Esophagus mucosa (tissue), 1 donor: ENCODE measurements at regions not wholly inside any gene's neighbourhood (a gene's known extent, or its start where the extent isn't known, plus 50 kb on each side); places are given as distances from the start of the nearest gene placed in this dataset.

Source experiments
- ATAC-seq: fragments of 200-7000 bp; cut with Tn5 transposase; one replicate; pipeline ENCODE4 v1.9.1; 2020
- donor health status: DM: yes; HTN: yes; CAD: no.

DNA sequence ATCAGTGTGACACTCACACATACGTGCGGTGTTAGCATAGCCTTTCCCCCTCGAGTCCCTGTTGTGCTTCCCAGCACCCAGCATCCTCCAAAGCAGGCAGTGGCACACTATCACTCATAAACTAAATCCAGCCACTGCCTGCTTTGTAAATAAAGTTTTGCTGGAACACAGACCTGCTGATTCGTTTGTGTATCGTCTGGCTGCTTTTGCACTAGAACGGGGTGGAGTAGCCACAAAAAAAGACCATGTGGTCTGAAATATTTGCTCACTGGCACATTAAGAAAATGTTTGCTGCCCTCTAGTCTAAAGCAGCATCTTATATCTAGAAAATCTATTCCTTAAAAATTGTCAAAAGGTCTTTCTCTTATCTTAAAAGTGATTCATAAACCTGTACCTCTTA is 341.2 kb upstream of the ZFHX3 start:
- ATAC-seq = no peak

DNA sequence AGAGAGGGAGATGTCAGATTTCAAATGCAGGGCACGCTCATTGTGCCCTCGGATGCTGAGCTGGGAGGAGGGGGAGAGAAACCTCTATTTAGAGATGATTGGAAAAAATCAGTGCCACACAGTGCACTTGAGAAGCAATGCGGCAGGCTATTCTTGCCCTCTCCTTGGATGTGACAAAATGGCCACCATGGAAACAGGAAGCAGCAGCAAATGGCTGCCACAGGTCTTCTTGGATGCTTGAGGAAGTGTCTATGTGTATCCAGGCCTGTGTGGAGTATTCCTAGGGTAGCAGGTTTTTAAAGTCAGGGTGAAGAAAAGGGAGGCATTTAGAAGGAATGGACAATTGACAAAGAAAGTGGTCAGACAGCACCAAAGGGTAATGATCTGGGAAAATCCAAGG is 340.1 kb upstream of the ZFHX3 start:
- no peak for ATAC-seq

DNA sequence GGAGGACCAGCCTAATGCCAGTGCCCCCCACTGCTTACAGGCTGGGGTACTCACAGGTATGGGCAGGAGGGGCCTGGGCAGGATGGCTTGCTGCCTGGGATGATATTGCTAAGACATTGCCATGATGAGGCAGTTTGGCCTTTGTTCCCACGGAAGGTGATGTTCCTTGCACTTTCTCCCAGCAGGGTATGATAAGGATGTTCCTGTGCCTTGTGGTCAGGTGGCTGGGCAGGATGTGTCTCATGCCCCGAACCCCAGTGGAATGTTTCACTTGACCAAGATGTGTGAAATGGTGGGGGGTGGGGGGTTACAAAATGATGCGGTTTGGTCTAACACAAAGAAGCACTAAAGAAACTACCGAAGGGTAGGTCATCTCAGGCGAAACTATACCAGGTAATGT is 337.8 kb upstream of the ZFHX3 start:
- no peak for ATAC-seq

DNA sequence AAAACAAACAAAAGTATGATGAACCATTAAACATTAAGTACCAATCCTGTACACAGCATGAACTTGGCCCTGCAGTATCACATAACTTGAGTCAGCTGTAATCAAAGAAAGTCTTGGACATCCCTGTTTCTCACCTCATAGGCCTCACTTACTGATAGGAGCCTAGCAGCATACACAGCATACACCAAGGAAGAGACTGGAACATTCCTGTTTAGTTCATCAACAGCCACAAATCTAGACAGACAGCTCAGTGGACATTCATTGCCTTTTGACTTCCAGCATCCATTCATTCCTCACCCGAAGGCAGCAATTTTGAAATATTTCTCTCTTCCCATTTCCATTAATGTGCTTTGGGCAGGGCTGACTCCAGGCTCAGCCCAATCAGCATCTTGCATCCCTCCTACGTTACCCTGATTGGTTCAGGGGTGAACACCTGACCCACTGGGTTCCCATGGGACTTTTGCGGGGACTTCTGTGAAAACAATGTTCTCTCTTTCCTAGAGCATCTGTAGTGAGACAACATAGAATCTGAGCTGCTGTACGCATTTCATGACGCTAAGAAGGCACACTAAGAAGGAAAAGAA is 336.7 kb upstream of the ZFHX3 start:
- ATAC-seq = no peak

DNA sequence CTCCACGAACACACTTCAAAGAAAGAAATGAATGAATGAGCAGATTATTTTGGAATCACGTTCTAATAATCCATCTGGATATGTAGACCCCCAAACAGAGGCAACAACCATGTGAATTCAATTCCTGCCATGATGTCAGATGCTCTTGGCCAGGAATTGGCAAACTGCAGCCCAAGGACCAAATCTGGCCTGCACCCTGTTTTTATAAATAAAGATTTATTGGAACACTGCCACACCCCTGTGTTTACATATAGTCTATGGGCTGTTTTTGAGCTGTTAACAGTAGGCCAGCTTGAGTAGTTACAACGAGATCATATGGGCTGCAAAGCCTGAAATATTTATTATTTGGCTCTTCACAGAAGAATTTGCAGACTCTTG is 336.0 kb upstream of the ZFHX3 start:
- no peak for ATAC-seq

DNA sequence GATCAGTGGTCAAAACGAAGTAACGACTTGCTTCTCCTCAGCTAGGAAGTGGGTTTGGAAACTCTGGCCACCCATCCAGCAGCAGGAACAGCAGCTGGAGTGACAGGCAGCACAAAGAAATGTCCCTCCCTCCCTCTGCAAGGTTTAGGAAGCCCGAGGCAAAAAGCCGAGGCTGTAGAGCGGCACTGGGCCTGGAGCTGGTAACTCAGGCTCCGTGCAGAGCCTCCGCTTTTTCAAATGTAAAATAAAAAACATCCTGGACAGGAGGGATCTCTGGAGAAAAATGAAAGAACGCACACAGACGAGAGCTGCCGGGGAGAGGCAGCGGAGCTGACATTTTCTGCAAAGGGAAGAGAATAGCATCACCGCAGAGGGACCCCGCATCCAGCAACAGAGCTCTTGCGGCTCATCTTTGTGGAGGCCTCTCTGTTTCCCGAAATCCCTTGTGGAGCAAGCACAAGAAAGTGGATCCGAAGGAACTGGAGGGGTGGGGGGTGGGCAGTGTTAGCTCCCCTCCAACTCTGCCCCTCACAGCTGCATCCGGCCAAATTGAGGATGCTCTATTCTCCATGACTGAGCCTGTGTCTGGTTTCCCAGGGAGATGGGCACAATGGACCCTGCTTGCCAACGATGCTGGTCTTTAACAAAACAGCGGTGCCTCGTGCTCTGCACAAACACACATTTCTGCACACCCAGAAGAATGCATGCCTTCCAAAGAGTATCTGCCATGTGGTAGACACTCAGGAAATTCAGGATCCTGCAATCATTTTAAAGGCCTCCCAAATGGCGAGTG is 335.5 kb upstream of the ZFHX3 start:
- no peak for ATAC-seq

DNA sequence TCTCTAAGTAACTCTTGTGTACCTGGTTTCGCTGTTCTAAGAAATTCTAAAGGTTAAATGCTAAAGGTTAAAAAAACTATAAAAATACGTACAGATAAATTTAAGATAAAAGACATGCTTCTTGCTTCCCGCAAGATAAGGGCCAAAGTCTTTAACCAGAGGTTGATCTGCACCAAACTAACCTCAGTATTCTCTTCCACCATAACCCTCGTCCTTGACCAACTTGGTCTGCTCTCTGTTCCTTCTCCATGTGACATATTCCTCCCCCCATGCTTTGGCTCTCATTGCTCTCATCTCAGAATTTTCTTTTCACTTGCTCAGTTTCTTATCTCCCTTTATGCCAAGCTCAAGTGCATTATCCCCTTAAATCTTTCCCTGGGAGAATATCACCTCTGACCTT is 330.5 kb upstream of the ZFHX3 start:
- no peak for ATAC-seq

DNA sequence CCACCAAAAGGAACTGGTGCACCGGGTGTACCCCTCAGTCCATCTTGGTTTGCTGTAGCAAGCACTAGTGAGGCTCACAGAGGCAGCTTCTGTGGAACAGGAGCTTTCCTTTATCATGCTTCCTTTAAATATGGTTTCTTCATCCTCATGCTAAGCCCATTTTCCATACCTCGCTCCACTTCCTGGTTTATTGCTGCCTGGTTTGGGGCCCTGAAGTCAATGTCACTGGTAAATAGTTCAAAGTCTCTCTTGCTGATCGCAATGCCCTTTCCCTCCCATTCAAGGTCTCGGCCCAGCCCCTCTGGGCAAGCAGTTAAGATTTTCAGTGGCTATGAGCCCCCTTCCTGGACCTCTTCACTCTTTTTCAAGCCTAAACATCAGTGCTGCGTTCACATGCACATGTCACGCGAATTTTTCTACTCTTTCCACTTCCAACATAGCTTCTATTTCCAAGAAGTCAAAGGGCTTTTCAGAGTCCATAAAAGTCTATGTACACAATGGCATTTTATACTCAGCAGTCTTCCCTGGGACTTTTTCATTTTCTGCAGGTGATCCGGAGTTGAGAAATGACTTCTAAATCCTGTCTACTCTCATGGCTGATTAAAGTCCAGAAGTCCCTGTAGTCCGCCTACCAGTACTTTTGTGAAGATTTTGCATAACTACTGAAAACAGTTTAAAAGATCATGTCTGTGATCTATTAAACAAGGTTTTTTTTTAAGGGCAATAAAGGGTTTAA is 323.8 kb upstream of the ZFHX3 start:
- no peak for ATAC-seq

DNA sequence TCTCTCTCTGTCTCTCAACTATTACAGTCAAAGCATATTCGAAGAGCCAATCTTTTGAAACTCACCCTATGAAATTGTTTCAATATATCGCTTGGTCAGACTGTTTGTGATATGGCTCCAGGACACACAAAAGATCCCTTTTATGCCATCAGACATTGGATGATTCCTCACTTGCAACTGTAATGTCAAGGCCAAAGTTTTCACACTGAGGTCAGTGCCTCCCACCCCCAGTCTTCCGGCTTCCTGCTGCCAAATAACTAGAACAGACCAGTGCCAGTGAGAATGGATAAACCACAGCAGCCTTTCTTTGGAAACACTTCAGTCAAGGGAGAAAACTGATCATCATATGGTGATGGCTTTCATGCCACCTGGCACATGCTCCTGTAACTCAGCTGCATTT is 321.9 kb upstream of the ZFHX3 start:
- ATAC-seq = no peak

DNA sequence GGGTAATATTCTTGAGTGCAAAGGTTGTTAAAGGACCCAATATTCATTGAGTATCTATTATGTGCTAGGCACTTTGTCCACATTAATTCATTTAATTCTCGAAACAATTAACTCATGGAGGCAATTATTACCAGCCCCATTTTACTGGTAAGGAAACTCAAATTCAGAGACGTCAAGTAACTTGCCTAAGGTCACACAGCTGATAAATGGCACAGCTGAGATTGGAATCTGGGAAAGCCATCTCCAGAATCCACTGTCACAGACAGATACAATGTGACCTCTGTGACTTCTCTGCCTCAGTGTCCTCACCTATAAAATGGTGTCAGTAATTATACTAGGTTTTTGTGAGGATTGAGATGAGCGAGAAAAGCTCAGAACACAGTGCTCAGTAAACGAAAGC is 320.8 kb upstream of the ZFHX3 start:
- no peak for ATAC-seq

DNA sequence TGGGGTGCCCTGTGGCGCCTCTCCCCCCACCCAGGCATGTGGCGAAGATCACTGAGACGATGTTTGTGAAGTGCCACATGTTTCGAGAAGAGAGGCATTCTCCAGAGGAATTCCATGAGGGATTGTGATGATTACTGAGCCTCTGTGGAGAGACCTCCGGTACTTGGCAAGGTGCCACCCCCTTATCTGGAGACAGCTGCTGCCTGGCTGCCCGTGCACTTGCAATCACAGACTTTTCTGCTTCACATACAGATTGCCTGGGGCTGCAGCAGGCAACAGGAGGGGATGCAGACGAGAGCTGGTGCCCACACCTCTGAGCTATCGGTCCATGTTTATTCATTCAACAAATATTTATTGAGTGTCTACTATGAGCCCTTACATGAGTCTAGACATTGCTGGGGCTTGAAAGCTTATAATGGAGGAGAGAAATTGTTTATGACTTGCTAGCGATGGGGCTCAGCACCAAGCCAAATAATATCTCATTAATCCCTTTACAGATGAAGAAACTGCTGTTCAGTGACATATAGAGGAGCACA is 317.2 kb upstream of the ZFHX3 start:
- no peak for ATAC-seq

DNA sequence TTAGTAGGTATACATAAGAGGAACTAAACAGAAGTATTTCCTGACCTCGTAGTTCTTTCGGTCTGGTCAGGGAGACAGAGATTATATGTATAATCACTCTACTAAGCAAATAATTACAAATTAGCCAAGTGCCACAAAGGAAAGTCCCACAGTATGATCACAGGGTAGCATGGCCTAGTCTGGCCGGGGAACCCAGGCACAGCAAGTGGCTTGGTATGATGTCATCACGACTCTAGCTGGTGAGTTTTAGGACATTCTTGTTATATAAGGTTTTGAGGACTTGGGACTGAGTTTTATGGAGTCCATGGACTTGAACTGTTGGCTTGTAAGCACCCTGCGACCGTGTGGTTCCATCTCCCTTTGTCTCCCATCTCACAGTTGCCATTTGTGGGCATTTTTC is 316.5 kb upstream of the ZFHX3 start:
- no peak for ATAC-seq

DNA sequence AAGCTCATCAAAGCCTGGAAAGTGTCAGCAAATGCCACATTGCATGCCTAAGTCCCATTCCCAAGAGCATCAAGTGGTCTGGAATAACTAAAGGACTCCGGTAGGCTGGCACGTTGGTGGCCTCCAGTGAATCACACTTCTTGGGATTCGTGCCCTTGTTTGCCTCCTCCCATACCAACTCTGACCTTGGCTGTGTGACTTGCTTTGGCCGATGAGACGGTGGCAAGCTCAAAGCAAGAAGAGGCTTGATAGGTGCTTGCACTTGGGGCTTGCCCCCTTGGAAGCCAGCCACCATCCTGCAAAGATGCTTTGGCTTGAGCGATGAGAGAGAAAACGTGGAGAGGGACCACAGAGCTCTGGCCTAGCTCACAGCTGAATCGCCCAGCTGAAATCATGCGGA is 313.1 kb upstream of the ZFHX3 start:
- ATAC-seq = no peak

DNA sequence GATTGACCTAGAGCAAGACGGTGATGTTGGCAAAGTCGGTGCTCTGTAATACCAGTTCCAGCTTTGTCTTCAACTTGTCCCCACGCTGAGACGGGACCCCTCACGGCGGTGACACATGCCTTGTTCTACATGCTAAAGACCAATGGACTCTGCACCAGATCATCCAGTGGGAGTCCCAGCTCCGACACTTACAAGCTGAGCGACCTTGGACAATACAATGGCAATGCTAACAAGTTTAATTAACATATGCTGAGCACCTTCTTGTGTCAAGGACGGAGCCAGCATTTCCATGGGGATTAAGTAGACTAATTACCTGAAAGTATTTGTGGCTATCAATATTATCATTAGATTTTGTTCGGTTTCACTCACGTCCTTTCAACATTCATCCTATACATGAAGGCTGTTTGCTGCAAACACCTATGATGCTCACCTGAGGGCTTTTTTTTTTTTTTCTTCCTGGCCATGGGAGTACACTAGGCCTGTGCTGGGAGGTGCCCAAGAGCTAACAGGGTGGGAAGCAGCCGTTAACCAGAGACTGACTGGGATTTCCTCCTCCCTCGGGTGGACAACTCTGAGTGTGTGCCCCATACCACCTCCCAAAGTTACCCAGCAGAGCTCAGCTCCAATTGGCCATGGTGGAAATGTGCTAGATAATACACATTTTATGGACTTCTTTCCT is 308.6 kb upstream of the ZFHX3 start:
- ATAC-seq = no peak

DNA sequence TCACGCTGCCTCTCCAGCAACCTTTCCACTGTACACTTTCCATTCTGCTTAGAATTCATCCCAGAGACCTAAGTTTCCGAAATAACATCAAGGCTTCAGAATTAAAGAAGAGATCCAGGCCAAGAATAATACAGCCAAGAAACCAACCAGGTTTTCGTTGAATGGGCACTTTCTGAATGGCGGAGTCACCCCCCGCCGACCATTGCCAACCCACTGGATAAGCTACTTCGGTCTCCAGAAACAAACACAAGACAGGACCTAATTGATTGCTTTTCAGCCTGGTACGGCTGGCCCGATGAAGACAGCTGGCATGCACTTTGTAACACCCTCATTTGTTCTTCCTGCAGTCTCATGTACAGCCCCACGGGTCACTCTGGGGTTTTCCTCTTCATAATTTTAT is 308.1 kb upstream of the ZFHX3 start:
- no peak for ATAC-seq

DNA sequence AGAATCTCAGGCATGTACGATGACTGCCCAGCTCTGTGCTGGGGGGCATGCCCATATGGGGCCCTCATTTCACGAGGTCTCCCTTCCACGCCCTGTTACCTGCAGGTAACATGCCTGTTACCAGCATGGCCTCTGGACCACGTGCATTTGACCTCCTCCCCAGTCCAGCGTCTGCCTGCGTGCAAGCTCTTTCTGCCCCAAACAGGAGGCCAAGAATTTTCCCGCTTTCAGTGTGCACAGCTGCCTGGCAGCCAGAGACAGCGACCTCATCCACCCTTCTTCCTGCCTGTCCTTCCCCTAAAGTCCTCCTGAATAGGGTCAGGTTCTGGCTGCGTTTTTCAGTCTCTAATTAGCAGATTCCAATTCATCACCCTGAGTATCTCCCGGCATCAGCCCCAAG is 306.5 kb upstream of the ZFHX3 start:
- ATAC-seq = no peak

DNA sequence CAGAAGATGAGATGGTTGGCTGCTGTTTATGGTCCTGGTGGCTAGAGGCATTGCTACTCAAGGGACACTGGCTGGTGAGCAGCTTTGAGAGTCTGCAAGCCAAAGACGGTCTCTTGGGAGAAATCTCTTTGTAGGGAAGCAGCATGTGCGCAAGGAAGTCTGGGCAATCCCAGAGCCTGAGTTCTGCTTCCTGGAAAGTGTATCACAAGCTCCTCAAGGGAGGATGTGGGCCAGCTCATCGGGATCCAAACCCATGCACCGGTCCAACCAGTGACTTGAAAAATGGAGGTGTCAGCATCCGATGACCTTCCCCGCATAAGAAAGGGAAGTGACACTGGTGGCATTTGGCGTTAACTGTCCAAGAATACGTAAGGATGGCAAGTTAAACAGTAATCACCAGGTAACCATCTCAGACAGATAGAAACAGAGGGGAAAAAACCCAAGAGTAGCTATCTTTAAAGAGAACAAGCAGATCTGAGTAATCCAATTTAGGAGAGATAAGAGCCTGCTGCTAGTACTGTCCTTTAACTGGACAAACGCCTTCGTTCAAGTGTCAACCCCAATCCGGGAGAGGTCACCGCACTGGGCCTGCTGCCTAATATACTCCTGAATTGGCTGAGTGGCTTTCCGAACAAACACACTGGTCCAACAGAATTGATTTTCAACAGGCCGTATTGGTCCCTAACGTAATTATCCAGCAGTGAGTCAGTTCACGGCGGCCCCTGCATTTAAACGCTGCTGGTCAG is 303.0 kb upstream of the ZFHX3 start:
- no peak for ATAC-seq

DNA sequence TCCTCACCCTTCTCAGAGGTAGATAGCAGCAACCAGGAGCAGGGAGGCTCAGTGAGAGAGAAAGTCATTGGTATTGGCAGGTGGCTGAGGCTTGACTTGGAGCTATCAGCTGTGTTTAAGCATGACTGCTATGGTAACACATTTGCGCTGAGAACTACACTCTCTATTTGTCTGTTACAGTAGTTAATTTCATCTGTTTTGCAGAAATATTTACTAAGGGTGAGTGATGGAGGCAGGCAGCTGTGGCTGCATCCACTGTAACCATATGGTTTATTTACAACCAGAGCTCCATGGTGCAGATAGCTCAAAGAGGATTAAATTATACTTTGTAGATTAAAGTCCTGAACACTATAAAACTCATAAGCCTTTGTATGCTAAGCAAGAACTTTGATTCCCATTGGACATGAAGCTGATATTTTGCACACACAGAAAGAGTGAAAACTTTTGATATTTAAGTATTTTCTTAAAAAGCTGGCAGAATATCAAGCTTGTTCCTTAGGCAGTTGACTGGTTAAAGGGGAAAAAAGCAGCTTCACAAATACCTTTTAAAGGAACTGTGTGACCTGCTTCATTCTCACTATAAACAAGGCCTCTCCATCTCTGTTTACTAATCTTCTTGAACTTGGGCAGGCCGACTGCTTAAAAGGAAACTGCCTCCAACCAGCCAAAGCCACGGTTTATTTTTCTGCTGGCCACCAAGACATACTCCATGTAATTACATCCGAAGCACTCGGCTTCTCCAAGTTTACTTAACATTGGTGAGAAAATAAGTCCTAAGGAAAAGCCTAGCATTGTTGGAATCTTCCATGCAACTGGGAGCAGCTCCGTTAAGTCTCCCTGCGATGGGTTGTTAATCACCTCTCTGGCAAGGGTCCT is 299.8 kb upstream of the ZFHX3 start:
- no peak for ATAC-seq

DNA sequence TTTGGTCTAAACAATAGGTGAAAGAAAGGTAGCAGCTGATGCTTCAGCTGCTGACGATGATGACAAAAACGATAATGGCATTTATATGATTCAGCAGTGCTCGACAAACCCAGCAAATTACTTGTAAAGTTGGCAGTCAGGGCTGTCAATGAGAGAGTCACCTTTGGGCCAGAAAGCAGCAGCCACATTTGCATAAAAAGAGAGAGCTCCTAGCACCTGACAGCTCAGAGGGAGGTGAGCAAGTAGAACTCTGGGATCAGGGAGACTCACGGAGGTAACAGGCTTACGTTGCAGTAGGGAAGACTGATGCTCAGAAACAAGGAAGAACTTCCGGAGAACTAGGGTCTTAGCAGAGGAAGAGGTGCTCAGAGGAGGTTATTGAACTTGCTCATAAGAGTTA is 291.9 kb upstream of the ZFHX3 start:
- no peak for ATAC-seq

DNA sequence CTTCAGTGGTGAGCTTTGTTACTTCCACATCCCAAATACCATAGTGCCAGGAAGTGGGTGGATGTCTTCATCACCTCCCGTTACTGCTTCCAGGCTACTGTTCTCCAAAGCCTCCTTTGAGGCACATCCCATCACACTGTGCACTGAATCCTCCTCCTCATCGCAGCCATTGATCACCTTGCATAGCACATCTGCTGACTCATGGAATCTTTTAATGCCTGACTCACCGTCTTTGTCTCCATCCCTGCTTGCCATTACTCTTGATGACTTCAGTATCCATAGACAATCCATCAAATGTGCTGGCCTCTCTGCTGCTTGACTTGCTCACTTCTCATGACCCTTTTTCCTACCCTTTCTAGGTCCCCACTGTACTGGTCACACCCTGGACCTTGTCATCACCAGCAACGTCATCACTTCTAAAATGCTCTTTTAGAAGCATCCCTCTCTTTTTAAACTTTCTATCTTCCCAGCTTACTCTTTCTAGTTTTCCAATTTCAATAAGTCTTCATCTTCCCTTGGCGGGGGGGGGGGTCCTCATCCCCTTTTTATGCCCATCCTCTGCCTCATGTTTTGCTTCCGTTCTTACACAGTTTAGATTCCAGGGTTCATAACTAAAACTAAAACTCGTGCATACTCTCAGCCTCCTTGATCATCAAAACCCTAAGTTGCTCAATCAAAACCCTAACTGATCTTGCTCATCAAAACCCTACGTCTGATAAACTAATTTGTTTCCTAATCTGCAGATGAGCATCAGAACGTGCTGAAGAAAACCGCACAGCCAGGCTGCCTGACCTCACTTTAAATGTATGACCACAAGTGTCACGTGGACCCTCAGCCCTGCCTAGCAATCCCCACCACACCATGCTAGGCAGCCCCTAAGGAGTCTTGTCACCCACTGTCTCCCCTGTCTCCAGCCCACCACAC is 289.7 kb upstream of the ZFHX3 start:
- ATAC-seq = no peak
